Stimulated activated naive B cell treated with anti-CD40 and anti-IgM and Interleukin-4, amounts not matched to agents 10 μg/mL and 1 μg/mL and 100 μg/mL, for 72 hours (primary cell): ENCODE measurements at regions not wholly inside any gene's neighbourhood (a gene's known extent, or its start where the extent isn't known, plus 50 kb on each side); places are given as distances from the start of the nearest gene placed in this dataset.
"Not testable (repeated sequence)": the region's sequence is repeated elsewhere in the genome, so short reads cannot be mapped to it uniquely, and the experiment has no call there.

Source experiments
- ATAC-seq, 2 donors: fragments of 150-1000 bp; cut with Tn5 transposase; replicated peaks; 2 replicates each; pipeline ENCODE4 v1.10.0; 2021; ENCODE audit warnings: moderate library complexity in 1 of 2
- DNase-seq: peaks from one replicate; pipeline ENCODE4 v3.0.0; 2021
- H3K27ac Mint-ChIP-seq: one replicate; pipeline ENCODE4 v1.8.0; 2022; ENCODE audit warnings: mild to moderate bottlenecking, mixed read lengths
- H3K27me3 Mint-ChIP-seq, 2 donors: one replicate each; pipeline ENCODE4 v1.8.0; 2022; ENCODE audit warnings: mixed read lengths in 2 of 2
- H3K36me3 Mint-ChIP-seq, 2 donors: one replicate each; pipeline ENCODE4 v1.8.0; 2022; ENCODE audit warnings: mixed read lengths in 2 of 2, mild to moderate bottlenecking in 1 of 2
- H3K4me1 Mint-ChIP-seq, 2 donors: one replicate each; pipeline ENCODE4 v1.8.0; 2022; ENCODE audit warnings: mixed read lengths in 2 of 2, mild to moderate bottlenecking in 1 of 2
- H3K4me3 Mint-ChIP-seq, 2 donors: one replicate each; pipeline ENCODE4 v1.8.0; 2022; ENCODE audit warnings: mild to moderate bottlenecking in 2 of 2, mixed read lengths in 2 of 2, moderate library complexity in 1 of 2
- H3K9me3 Mint-ChIP-seq, 2 donors: one replicate each; pipeline ENCODE4 v1.8.0; 2022; ENCODE audit warnings: mixed read lengths in 2 of 2, mild to moderate bottlenecking in 1 of 2

DNA sequence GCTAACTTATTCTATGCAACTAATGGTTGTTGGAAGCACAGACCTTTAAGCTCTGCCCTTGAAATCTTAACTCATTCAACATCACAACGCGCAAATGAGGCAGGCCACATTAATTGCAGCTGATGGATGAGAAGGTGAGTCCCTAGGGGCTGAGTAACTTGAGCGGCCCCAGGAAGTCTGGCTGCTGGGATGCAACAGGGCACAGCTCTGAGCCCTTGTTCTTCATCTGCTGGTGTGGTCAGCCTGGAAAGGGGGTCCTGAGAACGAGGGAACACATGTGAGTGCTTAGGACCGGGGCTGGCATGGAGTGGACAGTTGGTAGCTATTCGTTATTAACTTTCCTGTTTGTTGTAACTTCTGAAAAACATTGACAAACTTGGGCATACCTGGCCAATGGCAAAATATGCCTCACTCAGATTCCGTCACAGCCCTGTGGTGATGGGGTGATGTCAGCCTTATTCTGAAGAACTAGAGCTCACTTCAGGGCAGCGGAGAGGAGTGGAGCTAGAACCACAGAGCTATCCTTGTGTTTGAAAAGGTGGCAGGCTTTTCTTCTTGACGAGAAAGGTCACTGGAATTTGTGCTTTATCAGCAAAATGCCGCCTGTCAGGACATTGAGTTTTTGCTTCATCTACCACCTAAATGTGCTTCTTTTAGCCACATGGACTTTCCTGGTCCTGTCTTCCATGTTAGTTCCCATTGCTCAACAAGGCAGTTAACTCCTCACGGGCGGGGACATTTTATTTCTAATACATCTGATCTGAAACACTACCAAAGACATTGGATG lies 145.9 kb upstream of the FHL2 start:
- DNase-seq (no peak), ATAC-seq (no peak)
- Mint-ChIP-seq H3K4me3 (no peak overlapping the region), H3K9me3 (no peaks in the 10 kb centered on the region), H3K4me1 (peaks cover 3 to 5% of the 10 kb centered on the region in 2 donors), H3K27ac (no peak overlapping the region), H3K27me3 (peaks cover 16 to 18% of the 10 kb centered on the region in 2 donors), H3K36me3 (no peaks in the 10 kb centered on the region)

DNA sequence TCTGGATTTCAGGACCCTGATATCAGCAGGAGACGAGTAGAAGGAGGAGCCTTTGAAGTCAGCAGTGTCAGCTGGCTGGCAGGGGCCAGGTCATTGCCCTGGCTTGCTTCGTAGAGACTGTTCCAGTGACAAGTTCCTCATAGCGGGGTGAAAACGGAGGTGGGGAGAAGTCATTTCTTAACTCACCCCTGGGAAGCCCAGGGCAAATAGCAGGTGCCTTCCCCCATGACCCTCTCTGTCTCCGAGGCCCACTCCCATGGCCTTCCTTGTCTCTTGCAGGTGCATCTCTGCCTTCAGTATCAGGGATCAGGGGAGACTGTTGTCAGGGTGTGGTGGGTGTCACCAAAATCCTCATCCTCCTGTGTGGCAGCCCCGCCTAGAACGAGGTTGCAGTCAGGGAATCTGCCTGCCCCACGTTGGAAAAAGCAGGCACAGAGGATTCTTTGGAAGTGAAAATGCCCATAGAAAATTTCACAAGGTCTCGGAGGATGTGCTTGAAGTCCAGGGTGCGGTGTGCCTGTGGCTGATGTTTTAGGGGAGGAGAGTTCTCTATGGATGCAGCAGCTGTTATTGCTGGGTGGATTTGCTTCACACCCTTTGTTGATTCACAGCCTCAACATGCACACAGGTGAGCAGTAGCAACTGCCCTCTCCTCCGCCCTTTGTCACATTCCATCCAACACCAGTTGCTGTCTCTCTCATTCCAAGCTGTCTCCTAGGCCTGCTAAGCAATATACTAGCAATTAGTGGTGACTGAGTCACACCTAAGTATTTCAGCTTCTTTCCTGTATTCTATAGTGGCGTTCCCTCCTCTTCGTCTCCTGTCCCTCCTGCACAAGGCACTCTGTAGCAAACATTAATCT lies 142.6 kb upstream of the FHL2 start:
- no peak overlapping the region for H3K4me3 Mint-ChIP-seq
- H3K27me3 Mint-ChIP-seq = peaks cover 16 to 17% of the 10 kb centered on the region in 2 donors
- DNase-seq (no peak), ATAC-seq (no peak)
- no peaks in the 10 kb centered on the region for H3K36me3 Mint-ChIP-seq
- no peak overlapping the region for H3K27ac Mint-ChIP-seq
- H3K9me3 Mint-ChIP-seq = no peaks in the 10 kb centered on the region
- H3K4me1 Mint-ChIP-seq = peaks cover 3 to 5% of the 10 kb centered on the region in 2 donors

DNA sequence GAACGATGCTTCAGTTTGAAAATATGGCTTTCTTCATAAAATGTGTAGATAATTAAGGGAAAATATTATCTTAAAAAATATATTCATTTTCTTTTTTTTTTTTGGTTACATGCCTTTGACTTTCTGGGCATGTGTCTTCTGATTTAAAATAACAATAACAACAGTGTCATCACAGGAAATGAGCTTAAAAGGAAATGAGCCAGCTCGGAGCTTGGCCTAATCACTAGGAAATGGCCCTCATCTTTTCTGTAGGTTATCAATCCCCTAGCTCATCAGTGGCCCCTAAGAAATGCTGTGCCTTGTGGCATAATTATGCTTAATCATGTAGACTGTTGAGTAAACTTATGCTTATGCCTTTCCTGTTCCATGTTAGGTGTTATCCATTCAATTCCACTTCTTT lies 141.8 kb upstream of the FHL2 start:
- no peak for ATAC-seq
- DNase-seq = no peak
- no peaks in the 10 kb centered on the region for H3K36me3 Mint-ChIP-seq
- peaks cover 16 to 18% of the 10 kb centered on the region in 2 donors for H3K27me3 Mint-ChIP-seq
- peaks cover under 1 to 2% of the 10 kb centered on the region in 2 donors for H3K4me1 Mint-ChIP-seq
- no peak overlapping the region for H3K27ac Mint-ChIP-seq
- no peak overlapping the region for H3K4me3 Mint-ChIP-seq
- peaks cover 0 to 2% of the 10 kb centered on the region in 2 donors for H3K9me3 Mint-ChIP-seq

DNA sequence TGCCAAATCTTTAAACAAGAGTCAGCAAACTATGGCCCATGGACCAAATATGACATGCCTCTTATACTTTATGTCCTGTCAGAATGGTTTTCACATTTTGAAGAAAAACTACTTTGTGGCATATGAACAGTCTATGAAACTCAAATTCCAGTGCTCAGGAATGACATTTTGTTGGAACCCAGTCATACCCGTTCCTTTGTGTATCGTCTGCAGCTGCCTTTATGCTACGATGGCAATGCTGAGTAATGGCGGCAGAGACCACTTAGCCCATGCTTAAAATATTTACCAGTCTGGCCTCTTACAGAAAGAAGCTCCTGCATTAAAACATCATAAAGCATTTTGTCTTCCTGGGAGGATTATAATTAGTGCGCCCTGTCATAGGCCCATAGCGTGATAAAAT lies 140.5 kb upstream of the FHL2 start:
- H3K9me3 Mint-ChIP-seq = peaks cover 0 to 5% of the 10 kb centered on the region in 2 donors
- H3K27ac Mint-ChIP-seq = no peak overlapping the region
- H3K4me3 Mint-ChIP-seq = no peak overlapping the region
- no peak for DNase-seq
- H3K4me1 Mint-ChIP-seq = no peaks in the 10 kb centered on the region
- no peaks in the 10 kb centered on the region for H3K36me3 Mint-ChIP-seq
- peaks cover 16 to 20% of the 10 kb centered on the region in 2 donors for H3K27me3 Mint-ChIP-seq
- no peak for ATAC-seq

DNA sequence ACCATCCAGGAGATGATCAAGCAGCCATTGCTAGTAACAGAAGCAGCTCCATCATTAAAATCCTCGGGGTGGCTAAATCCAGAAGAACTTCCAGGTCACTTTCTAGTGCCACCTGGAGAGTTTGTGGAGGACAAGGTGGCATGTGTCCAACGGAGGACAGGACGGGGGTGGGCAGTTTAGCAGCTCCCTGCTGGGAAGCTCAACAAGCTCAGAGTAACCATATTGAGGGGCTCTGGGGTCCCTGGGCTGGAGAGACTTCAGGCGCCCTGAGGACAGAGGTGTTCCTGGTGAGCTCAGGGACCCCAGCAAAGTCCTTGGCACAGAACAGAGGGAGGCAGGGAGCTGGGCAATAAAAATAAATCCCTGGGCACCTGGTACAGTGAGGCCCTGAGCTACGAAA lies 140.0 kb upstream of the FHL2 start:
- H3K4me3 Mint-ChIP-seq = no peak overlapping the region
- ATAC-seq = no peak

DNA sequence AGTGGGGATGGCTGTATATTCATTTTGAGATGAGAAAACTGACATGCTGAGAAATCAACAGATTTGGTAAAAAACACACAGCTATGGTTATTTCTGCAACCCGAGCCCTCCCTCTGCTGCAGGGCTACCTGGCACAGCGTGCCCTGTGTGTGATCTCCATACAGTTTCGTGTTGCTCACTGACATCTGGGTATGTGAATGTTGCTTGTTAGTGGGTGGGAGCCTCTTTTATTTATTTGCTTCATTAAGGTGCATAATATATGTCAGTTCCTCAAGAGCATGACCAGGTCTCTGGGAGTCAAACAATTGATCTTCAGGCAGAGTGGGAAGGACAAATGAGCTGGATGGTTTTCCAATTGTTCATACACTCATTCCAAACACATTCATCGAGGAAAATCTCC lies 139.1 kb upstream of the FHL2 start:
- no peaks in the 10 kb centered on the region for H3K4me1 Mint-ChIP-seq
- H3K27me3 Mint-ChIP-seq = peaks cover 12 to 20% of the 10 kb centered on the region in 2 donors
- H3K36me3 Mint-ChIP-seq = no peaks in the 10 kb centered on the region
- peaks cover 0 to 5% of the 10 kb centered on the region in 2 donors for H3K9me3 Mint-ChIP-seq
- H3K27ac Mint-ChIP-seq = no peak overlapping the region
- DNase-seq (no peak), ATAC-seq (no peak)
- no peak overlapping the region for H3K4me3 Mint-ChIP-seq

More for the DNA sequence above, 140.0 kb upstream of the FHL2 start:
- H3K4me1 Mint-ChIP-seq = no peaks in the 10 kb centered on the region
- no peak overlapping the region for H3K27ac Mint-ChIP-seq
- peaks cover 0 to 5% of the 10 kb centered on the region in 2 donors for H3K9me3 Mint-ChIP-seq
- H3K36me3 Mint-ChIP-seq = no peaks in the 10 kb centered on the region
- peaks cover 16 to 20% of the 10 kb centered on the region in 2 donors for H3K27me3 Mint-ChIP-seq
- DNase-seq = no peak

DNA sequence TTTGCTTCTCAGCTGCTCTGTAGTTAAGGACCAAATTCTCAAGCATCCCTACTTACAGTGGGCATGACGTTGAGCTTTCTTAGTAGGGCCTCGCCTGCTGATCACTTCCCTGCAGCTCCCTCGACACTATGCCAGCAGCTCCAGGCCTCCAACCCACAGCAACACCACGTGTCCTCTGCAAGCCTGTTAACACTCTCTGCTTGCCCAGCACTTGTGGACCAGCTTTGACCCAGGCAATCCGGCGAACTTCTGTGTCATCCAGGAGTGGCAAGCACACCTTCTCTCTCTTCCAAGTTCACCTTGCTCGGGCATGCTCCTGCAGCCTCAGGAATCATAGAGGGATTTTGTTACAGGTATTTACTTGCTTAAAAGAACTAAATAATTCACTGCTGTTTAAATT lies 138.6 kb upstream of the FHL2 start:
- ATAC-seq = no peak
- no peaks in the 10 kb centered on the region for H3K36me3 Mint-ChIP-seq
- H3K27me3 Mint-ChIP-seq = peaks cover 12 to 20% of the 10 kb centered on the region in 2 donors
- no peaks in the 10 kb centered on the region for H3K4me1 Mint-ChIP-seq
- DNase-seq = no peak
- H3K9me3 Mint-ChIP-seq = peaks cover 0 to 5% of the 10 kb centered on the region in 2 donors
- H3K27ac Mint-ChIP-seq = no peak overlapping the region
- no peak overlapping the region for H3K4me3 Mint-ChIP-seq

DNA sequence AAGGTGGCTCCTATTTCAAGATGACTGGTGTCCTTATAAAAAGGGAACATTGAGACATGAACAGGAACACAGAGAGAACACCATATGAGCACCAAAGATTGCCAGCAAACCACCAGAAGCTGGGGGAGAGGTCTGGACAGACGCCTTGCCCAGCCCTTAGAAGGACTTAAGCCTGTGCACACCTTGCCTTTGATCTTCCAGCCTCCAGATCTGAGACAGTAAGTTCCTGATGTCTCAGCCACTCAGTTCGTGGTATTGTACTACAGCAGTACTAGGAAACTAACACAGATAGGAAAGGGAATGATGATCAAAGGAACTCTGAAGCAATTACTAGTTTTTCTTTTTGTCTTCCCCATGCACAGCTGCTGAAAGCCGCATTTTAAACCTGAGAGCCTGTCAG lies 137.3 kb upstream of the FHL2 start:
- H3K36me3 Mint-ChIP-seq = no peaks in the 10 kb centered on the region
- ATAC-seq = no peak
- no peak overlapping the region for H3K27ac Mint-ChIP-seq

DNA sequence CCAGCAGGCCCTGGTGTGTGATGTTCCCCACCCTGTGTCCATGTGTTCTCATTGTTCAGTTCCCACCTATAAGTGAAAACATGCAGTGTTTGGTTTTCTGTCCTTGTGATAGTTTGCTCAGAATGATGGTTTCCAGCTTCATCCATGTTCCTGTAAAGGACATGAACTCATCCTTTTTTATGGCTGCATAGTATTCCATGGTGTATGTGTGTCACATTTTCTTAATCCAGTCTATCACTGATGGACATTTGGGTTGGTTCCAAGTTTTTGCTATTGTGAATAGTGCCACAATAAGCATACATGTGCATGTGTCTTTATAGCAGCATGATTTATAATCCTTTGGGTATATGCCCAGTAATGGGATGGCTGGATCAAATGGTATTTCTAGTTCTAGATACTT lies 130.4 kb upstream of the FHL2 start:
- H3K27ac Mint-ChIP-seq, H3K9me3 Mint-ChIP-seq, H3K36me3 Mint-ChIP-seq, H3K4me1 Mint-ChIP-seq, H3K27me3 Mint-ChIP-seq, ATAC-seq, DNase-seq, H3K4me3 Mint-ChIP-seq: not testable (repeated sequence)

More for the DNA sequence above, 137.3 kb upstream of the FHL2 start:
- Mint-ChIP-seq H3K4me3 (no peak overlapping the region), H3K4me1 (no peaks in the 10 kb centered on the region), H3K27me3 (peaks cover 12 to 20% of the 10 kb centered on the region in 2 donors), H3K9me3 (peaks cover 0 to 5% of the 10 kb centered on the region in 2 donors)
- no peak for DNase-seq

DNA sequence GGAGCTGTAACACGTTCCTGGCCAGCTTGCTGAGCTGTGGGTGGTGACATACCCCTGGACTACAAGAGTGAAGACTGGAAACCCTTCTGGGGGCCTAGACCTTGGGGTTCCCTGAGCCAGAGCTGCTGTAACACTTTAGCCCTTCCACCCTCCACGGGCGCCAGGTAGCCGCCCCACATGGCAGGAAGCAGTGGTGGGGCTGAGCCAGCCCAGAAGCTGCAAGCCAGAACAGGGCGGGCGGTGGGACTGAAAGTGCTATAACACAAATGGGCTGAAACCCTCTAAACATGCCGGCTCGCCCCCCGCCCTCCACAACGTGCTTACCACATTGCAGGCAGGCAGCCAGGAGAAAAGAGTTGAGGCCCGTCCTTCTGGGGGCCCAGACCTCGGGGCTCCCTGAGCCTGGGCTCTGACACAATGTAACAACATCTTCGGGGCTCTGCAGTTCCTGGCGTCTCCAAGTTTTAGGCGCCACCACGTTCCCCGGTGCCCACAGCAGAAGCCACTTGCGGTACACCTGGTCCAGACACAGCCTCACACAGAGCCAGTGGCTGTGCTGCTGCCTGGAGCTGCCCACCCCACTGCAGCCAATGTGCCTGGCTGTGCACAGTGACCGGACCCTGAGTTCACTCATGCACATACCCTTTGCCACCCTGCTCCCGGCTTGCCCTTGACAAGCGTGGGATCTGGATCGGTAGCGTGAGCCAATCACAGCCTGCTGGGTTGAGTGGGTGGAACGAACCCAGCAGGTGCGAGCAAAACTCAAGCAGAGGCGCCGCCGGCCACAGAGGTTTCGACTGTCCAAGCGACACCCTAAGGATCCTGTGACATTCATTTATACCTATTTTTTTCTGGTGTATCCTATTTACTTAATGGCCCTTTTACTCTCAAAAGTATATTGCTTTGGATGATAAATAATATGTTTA lies 127.4 kb upstream of the FHL2 start:
- H3K36me3 Mint-ChIP-seq = no peaks in the 10 kb centered on the region
- no peak overlapping the region for H3K4me3 Mint-ChIP-seq
- H3K27me3 Mint-ChIP-seq = peaks cover 0 to 3% of the 10 kb centered on the region in 2 donors
- H3K4me1 Mint-ChIP-seq = no peaks in the 10 kb centered on the region
- DNase-seq (no peak), ATAC-seq (no peak)
- no peak overlapping the region for H3K27ac Mint-ChIP-seq
- no peaks in the 10 kb centered on the region for H3K9me3 Mint-ChIP-seq

DNA sequence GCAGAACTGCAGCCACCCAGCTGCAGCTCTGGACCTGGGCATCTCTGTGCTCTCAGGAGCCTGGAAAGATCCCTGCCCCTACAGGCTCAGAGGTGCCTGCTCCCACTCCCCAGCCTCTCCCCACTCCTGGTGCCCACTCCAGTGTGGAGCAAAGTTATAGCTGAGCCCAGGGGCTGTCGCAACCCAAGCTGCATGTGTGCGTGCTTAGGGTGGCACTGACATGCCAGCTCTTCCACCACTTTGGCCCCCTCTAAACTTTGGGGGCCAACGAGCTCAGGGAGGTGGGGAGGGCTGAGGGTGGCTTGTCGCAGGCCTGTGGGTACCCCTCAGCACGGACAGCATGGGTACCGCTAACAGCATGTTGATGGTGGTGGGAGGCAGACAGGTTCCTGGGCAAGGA lies 126.3 kb upstream of the FHL2 start:
- Mint-ChIP-seq H3K9me3 (no peaks in the 10 kb centered on the region), H3K4me3 (no peak overlapping the region), H3K36me3 (no peaks in the 10 kb centered on the region), H3K27me3 (peaks cover 0 to 3% of the 10 kb centered on the region in 2 donors), H3K27ac (no peak overlapping the region), H3K4me1 (no peaks in the 10 kb centered on the region)
- ATAC-seq (no peak), DNase-seq (no peak)

DNA sequence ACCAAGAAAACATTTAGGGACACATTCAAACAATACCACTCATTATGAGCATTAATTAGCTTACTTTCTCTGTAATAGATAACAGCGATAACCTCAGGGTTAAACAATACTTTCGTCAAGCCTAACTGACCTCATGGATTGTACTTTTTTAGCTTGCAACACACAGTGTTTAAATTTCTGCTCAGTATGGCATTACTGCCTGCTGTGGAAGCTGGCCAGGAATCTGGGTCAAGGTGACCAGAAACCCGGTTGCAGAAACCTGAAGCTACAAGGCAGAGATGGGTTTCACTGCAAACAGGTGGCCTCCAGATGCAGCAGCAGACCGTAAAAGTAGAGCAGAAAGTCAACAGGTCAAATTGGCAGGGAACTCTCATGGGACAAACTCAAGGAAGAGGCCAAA lies 123.8 kb upstream of the FHL2 start:
- Mint-ChIP-seq H3K9me3 (no peaks in the 10 kb centered on the region), H3K4me3 (no peak overlapping the region), H3K27me3 (peaks cover 0 to 3% of the 10 kb centered on the region in 2 donors), H3K27ac (no peak overlapping the region), H3K4me1 (no peaks in the 10 kb centered on the region), H3K36me3 (no peaks in the 10 kb centered on the region)
- no peak for ATAC-seq
- DNase-seq = no peak

DNA sequence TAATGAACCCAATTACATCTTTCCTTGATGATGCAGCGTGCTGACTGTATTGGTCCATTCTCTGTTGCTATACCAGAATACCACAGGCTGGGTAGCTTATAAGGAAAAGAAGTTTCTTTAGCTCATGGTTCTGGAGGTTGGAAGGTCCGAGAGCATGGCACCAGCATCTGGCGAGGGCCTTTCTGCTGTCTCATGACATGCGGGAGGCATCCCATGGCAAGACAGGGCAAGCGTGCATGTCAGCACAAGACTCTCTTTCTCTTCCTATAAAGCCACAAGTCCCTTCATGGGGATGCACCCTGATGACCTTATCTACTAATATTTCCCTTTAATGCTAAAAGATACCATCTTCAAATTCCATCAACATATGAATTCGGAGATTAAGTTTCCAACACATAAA lies 122.8 kb upstream of the FHL2 start:
- no peak overlapping the region for H3K4me3 Mint-ChIP-seq
- no peaks in the 10 kb centered on the region for H3K9me3 Mint-ChIP-seq
- no peaks in the 10 kb centered on the region for H3K4me1 Mint-ChIP-seq
- no peaks in the 10 kb centered on the region for H3K36me3 Mint-ChIP-seq
- DNase-seq (no peak), ATAC-seq (no peak)
- no peak overlapping the region for H3K27ac Mint-ChIP-seq
- peaks cover 0 to 3% of the 10 kb centered on the region in 2 donors for H3K27me3 Mint-ChIP-seq

DNA sequence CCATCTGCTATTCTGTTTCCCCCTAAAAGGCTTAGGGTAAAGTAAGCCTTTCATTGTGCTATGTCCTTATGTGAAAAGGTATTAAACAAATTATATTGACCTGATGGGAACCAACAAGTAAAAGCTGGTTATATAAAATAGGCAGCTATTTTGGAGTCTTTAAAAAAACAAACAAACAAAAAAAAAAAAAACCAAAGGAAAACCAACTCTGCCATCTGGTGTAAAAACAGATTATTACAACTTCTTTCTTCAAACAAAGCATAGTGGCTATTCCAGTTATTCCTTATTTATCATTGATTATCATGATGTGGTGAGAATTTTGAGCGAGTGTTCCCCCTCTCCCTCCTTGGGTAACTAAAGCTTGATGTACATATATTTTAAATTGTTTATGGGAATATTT lies 122.3 kb upstream of the FHL2 start:
- Mint-ChIP-seq H3K4me1 (no peaks in the 10 kb centered on the region), H3K27ac (no peak overlapping the region)
- no peak for DNase-seq

More for the DNA sequence above, 122.3 kb upstream of the FHL2 start:
- ATAC-seq = no peak
- no peak overlapping the region for H3K4me3 Mint-ChIP-seq
- no peaks in the 10 kb centered on the region for H3K36me3 Mint-ChIP-seq
- no peaks in the 10 kb centered on the region for H3K9me3 Mint-ChIP-seq
- peaks cover 0 to 3% of the 10 kb centered on the region in 2 donors for H3K27me3 Mint-ChIP-seq
